H1 (cell line): ENCODE measurements at regions not wholly inside any gene's neighbourhood (a gene's known extent, or its start where the extent isn't known, plus 50 kb on each side); places are given as distances from the start of the nearest gene placed in this dataset.

Experiments
- CTCF ChIA-PET: fragments of 300-600 bp; sonication (Branson Sonifier 250); formaldehyde crosslinking; loops from one replicate; lab custom pipeline; 2021; ENCODE audit not compliant: partially characterized antibody; lab: Charles Lee
- POLR2A ChIA-PET: fragments of 300-600 bp; sonication (Branson Sonifier 250); formaldehyde crosslinking; loops from one replicate; lab custom pipeline; 2021; ENCODE audit warnings: inconsistent platforms; ENCODE audit not compliant: partially characterized antibody; lab: Charles Lee
- DNase-seq, 2 experiments: peaks; one replicate each; pipeline versions ENCODE4 v3.0.0 to v3.0.0-alpha.2; 2010 to 2022; ENCODE audit warnings: low spot score in 2 of 2, low read depth in 1 of 2, mixed read lengths in 1 of 2
- FAIRE-seq: peaks from 2 replicates; lab custom pipeline; 2011; peaks lifted over from hg19 to GRCh38; lab: Jason Lieb, UNC
- H2AFZ ChIP-seq: 2 replicates; pipeline ENCODE4 v1.8.1; 2012; ENCODE audit warnings: low read length, inconsistent platforms
- H2AK5ac ChIP-seq: 2 replicates; pipeline ENCODE4 v1.6.1; 2013; ENCODE audit warnings: low read depth, low read length
- H2BK120ac ChIP-seq: replicated peaks from 2 replicates; pipeline ENCODE3; 2013; ENCODE audit warnings: low read depth, low read length, inconsistent platforms
- H2BK12ac ChIP-seq: 2 replicates; pipeline ENCODE4 v1.6.1; 2013; ENCODE audit warnings: low read depth, low read length
- H2BK15ac ChIP-seq: 2 replicates; pipeline ENCODE4 v1.6.1; 2013; ENCODE audit warnings: low read length
- H2BK20ac ChIP-seq: 2 replicates; pipeline ENCODE4 v1.6.1; 2013; ENCODE audit warnings: low read length
- H2BK5ac ChIP-seq: 2 replicates; pipeline ENCODE4 v1.6.1; 2013; ENCODE audit warnings: low read depth, low read length
- H3K14ac ChIP-seq: 2 replicates; pipeline ENCODE4 v1.6.1; 2013; ENCODE audit warnings: inconsistent platforms; ENCODE audit not compliant: insufficient read length
- H3K18ac ChIP-seq: 2 replicates; pipeline ENCODE4 v1.6.1; 2013; ENCODE audit warnings: low read length; ENCODE audit errors: extremely low read depth
- H3K23ac ChIP-seq: 2 replicates; pipeline ENCODE4 v1.6.1; 2013; ENCODE audit warnings: inconsistent platforms; ENCODE audit not compliant: insufficient read length
- H3K23me2 ChIP-seq: 2 replicates; pipeline ENCODE4 v1.6.1; 2013; ENCODE audit warnings: low read depth, low read length
- H3K27ac ChIP-seq: 2 replicates; pipeline ENCODE4 v1.6.1; 2011; ENCODE audit warnings: low read depth, low read length, inconsistent platforms
- H3K27me3 ChIP-seq, 4 experiments: replicated peaks in 1 of 4; 1 replicate in 1 of 4; 2 replicates in 3 of 4; pipeline versions ENCODE4 v1.6.1 to v1.8.1; 2011 to 2013; ENCODE audit warnings: low read length in 3 of 4, mild to moderate bottlenecking in 3 of 4, inconsistent platforms in 2 of 4, mixed read lengths in 2 of 4, moderate library complexity in 1 of 4; ENCODE audit not compliant: control insufficient read depth in 3 of 4, insufficient read depth in 3 of 4; ENCODE audit errors: extremely low read depth in 1 of 4
- H3K36me3 ChIP-seq, 4 experiments: 2 replicates each; pipeline versions ENCODE4 v1.6.1 to v1.8.1; 2011 to 2013; ENCODE audit warnings: mild to moderate bottlenecking in 4 of 4, low read length in 3 of 4, moderate library complexity in 2 of 4, control low read depth in 1 of 4, inconsistent platforms in 1 of 4; ENCODE audit not compliant: insufficient read depth in 4 of 4, control insufficient read depth in 2 of 4
- H3K4ac ChIP-seq: replicated peaks from 2 replicates; pipeline ENCODE3; 2013; ENCODE audit warnings: low read length, low read depth, mixed read lengths, inconsistent platforms; ENCODE audit not compliant: insufficient read length
- H3K4me1 ChIP-seq, 4 experiments: replicated peaks in 1 of 4; 1 replicate in 1 of 4; 2 replicates in 3 of 4; pipeline versions ENCODE4 v1.6.1 to v1.8.1; 2011 to 2013; ENCODE audit warnings: low read length in 3 of 4, inconsistent platforms in 2 of 4, mixed read lengths in 1 of 4; ENCODE audit not compliant: insufficient read depth in 4 of 4, control insufficient read depth in 3 of 4
- H3K4me2 ChIP-seq, 2 experiments: 2 replicates each; pipeline versions ENCODE4 v1.6.1 to v1.8.1; 2011 to 2013; ENCODE audit warnings: low read depth in 2 of 2, low read length in 2 of 2, control low read depth in 1 of 2, inconsistent platforms in 1 of 2, mild to moderate bottlenecking in 1 of 2; ENCODE audit not compliant: insufficient read depth in 1 of 2
- H3K4me3 ChIP-seq, 4 experiments: fragments of 200-600, 300-600 bp in 1 of 4; sonication (generic), shearing (Covaris generic), sonication (Bioruptor Twin) in 1 of 4; 2 replicates each; pipeline versions ENCODE4 v1.5.1 to v1.8.1; 2011 to 2016; ENCODE audit warnings: low read length in 4 of 4, low read depth in 3 of 4, control low read depth in 2 of 4, inconsistent platforms in 2 of 4, mild to moderate bottlenecking in 2 of 4, mixed read lengths in 1 of 4, moderate library complexity in 1 of 4; ENCODE audit not compliant: insufficient read depth in 2 of 4; ENCODE audit errors: extremely low read depth in 1 of 4
- H3K56ac ChIP-seq: replicated peaks from 2 replicates; pipeline ENCODE3; 2013; ENCODE audit warnings: low read depth, mild to moderate bottlenecking, mixed read lengths, low read length, inconsistent platforms; ENCODE audit not compliant: insufficient read length
- H3K79me1 ChIP-seq: 2 replicates; pipeline ENCODE4 v1.6.1; 2013; ENCODE audit warnings: low read depth, low read length, control low read depth
- H3K79me2 ChIP-seq, 2 experiments: 2 replicates each; pipeline versions ENCODE4 v1.6.1 to v1.8.1; 2012 to 2013; ENCODE audit warnings: low read length in 2 of 2, mild to moderate bottlenecking in 2 of 2, inconsistent platforms in 1 of 2; ENCODE audit not compliant: insufficient read depth in 2 of 2, control insufficient read depth in 1 of 2
- H3K9ac ChIP-seq, 4 experiments: replicated peaks in 1 of 4; 1 replicate in 1 of 4; 2 replicates in 3 of 4; pipeline versions ENCODE4 v1.6.1 to v1.8.1; 2011 to 2013; ENCODE audit warnings: low read depth in 3 of 4, low read length in 3 of 4, control low read depth in 2 of 4, mild to moderate bottlenecking in 2 of 4, moderate library complexity in 2 of 4, inconsistent platforms in 1 of 4; ENCODE audit errors: extremely low read depth in 1 of 4
- H3K9me3 ChIP-seq, 2 experiments: 2 replicates each; pipeline versions ENCODE4 v1.6.1 to v1.8.1; 2012 to 2013; ENCODE audit warnings: mild to moderate bottlenecking in 2 of 2, moderate library complexity in 2 of 2, control low read depth in 1 of 2, inconsistent platforms in 1 of 2, low read depth in 1 of 2, low read length in 1 of 2, mixed read lengths in 1 of 2; ENCODE audit not compliant: insufficient read depth in 2 of 2
- H4K20me1 ChIP-seq, 2 experiments: replicated peaks in 1 of 2; 2 replicates each; pipeline versions ENCODE3 to v1.8.1; 2011 to 2013; ENCODE audit warnings: inconsistent platforms in 2 of 2, low read length in 2 of 2, mild to moderate bottlenecking in 1 of 2; ENCODE audit not compliant: insufficient read depth in 2 of 2, control insufficient read depth in 1 of 2
- H4K5ac ChIP-seq: 2 replicates; pipeline ENCODE4 v1.6.1; 2013; ENCODE audit warnings: low read length, low read depth, mixed read lengths, inconsistent platforms; ENCODE audit not compliant: insufficient read length
- H4K8ac ChIP-seq: 2 replicates; pipeline ENCODE4 v1.8.0; 2013; ENCODE audit warnings: mild to moderate bottlenecking, moderate library complexity, low read length, inconsistent platforms; ENCODE audit not compliant: insufficient read depth; ENCODE audit errors: extremely low read depth
- H4K91ac ChIP-seq: replicated peaks from 2 replicates; pipeline ENCODE3; 2013; ENCODE audit warnings: low read length, mixed read lengths, inconsistent platforms; ENCODE audit not compliant: insufficient read length
- MAFK ChIP-seq: IDR thresholded peaks from 2 replicates; pipeline ENCODE4 v1.6.1; 2012; ENCODE audit warnings: low read depth, mild to moderate bottlenecking, improper control_type of control experiment, low read length
- RFX5 ChIP-seq: IDR thresholded peaks from 2 replicates; pipeline ENCODE4 v1.6.1; 2011; ENCODE audit warnings: low read depth, low read length, improper control_type of control experiment, borderline replicate concordance
- RXRA ChIP-seq: IDR thresholded peaks from 2 replicates; pipeline ENCODE4 v1.6.1; 2011; ENCODE audit warnings: low read depth, mild to moderate bottlenecking, low read length, moderate library complexity; ENCODE audit not compliant: insufficient read depth
- SIN3A ChIP-seq, 2 experiments: IDR thresholded peaks in 1 of 2; conservative IDR thresholded peaks in 1 of 2; 2 replicates each; pipeline ENCODE4 v1.6.1; 2011 to 2012; ENCODE audit warnings: low read length in 2 of 2, improper control_type of control experiment in 1 of 2, low read depth in 1 of 2, mild to moderate bottlenecking in 1 of 2
- WGBS, 2 experiments: shearing (Covaris generic) in 1 of 2; methylation state at CpG; one replicate each; pipeline versions ENCODE4 v1.1.6 to v1.1.7; 2013 to 2015; ENCODE audit warnings: low lambda C conversion rate in 2 of 2, mixed read lengths in 2 of 2, inconsistent platforms in 1 of 2, low coverage in 1 of 2, missing lambda C conversion rate in 1 of 2; ENCODE audit not compliant: insufficient replicate concordance in 2 of 2, insufficient coverage in 1 of 2, insufficient read length in 1 of 2; ENCODE audit errors: extremely low coverage in 1 of 2, missing lambda C conversion rate in 1 of 2; 5-methylcytosine and 5-hydroxymethylcytosine counted together

GRCh38 chr2:48009256-48009655 lies 103.0 kb upstream of the FBXO11 start:
- no peaks in the 10 kb centered on the region for H3K4me1 ChIP-seq
- TF ChIP-seq RXRA = no peak
- TF ChIP-seq SIN3A (conservative IDR thresholded peaks at IDR 0.05 in 1 of 2, IDR thresholded peaks at IDR 0.05 in 1 of 2; ENCODE audit: low read depth in 1 of 2, low read length in 2 of 2) = no peak
- no peak for TF ChIP-seq MAFK
- TF ChIP-seq RFX5 = no peak
- H4K20me1 ChIP-seq = no peaks in the 10 kb centered on the region
- no peak overlapping the region for H2AFZ ChIP-seq
- H2AK5ac ChIP-seq = no peak overlapping the region
- no peak overlapping the region for H2BK5ac ChIP-seq
- H3K9ac ChIP-seq = no peak overlapping the region
- H2BK20ac ChIP-seq = no peak overlapping the region
- H3K27me3 ChIP-seq = no peaks in the 10 kb centered on the region
- H4K5ac ChIP-seq = no peak overlapping the region
- no peak for FAIRE-seq
- H3K4me2 ChIP-seq = no peak overlapping the region
- no peaks in the 10 kb centered on the region for H3K23me2 ChIP-seq
- no peak overlapping the region for H4K91ac ChIP-seq
- ChIA-PET CTCF (interaction anchor here (0.8 kb wide), 1 partner anchor 101 kb away, joined by 3 read pairs; no protein-coding TSS in a partner anchor), POLR2A (interaction anchor here (1.5 kb wide), 1 partner anchor 11 kb away, joined by 3 read pairs; no protein-coding TSS in a partner anchor)
- 92% methylated on average over 2 of the region's 2 CpGs; no CpG with 5 or more reads in 1 of the 2 experiments for WGBS, 2 experiments
- H2BK15ac ChIP-seq = no peak overlapping the region
- no peaks in the 10 kb centered on the region for H3K9me3 ChIP-seq
- H3K56ac ChIP-seq = no peak overlapping the region
- H3K4me3 ChIP-seq = no peak overlapping the region
- DNase-seq = no peak
- no peaks in the 10 kb centered on the region for H3K36me3 ChIP-seq
- no peak overlapping the region for H3K4ac ChIP-seq
- no peak overlapping the region for H3K14ac ChIP-seq
- H2BK12ac ChIP-seq = no peak overlapping the region
- H2BK120ac ChIP-seq = no peak overlapping the region
- H3K23ac ChIP-seq = no peak overlapping the region
- no peaks in the 10 kb centered on the region for H3K79me2 ChIP-seq
- H3K79me1 ChIP-seq = no peaks in the 10 kb centered on the region
- no peak overlapping the region for H3K18ac ChIP-seq
- no peak overlapping the region for H3K27ac ChIP-seq
- no peak overlapping the region for H4K8ac ChIP-seq
